GM12801 (cell line): ENCODE measurements at regions not wholly inside any gene's neighbourhood (a gene's known extent, or its start where the extent isn't known, plus 50 kb on each side); places are given as distances from the start of the nearest gene placed in this dataset.

Experiments used
- CTCF ChIP-seq: IDR thresholded peaks from one replicate; pipeline ENCODE4 v1.5.1; 2011; ENCODE audit warnings: control low read depth; ENCODE audit not compliant: insufficient read length; ENCODE audit errors: extremely low read depth

DNA sequence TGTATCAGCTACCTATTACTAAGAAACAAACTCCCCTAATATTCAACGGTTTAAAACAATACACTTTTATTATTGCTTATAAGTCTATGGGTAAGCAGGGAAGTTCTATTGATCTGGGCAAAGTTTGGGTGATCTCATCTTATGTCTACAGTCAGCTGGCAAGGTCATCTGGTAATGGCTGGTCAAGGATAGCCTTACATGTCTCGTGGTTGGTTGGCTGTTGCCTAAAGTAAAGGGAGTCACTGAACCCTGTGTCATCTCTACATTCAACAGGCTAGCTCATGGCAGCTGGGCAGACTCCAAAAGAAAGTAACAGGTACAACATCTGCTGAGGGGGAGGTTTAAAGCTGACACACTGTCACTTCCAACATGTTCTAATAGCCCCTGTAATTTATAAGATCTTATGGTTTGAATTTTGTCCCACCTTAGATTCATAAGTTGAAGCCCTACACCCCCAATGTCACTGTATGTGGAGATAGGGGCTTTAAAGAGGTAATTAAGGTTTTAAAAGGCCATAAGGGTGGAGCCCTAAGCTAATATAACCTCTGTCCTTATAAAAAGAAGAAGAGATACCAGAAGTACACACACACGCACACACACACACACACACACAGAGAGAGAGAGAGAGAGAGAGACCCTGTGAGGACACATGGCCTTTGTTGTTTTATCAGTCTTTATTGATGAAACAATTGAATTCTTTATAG lies 419.1 kb downstream of the NPIPA8 start:
- no peak for TF ChIP-seq CTCF

GRCh38 chr16:17915791-17916190 lies 420.7 kb downstream of the NPIPA8 start:
- no peak for TF ChIP-seq CTCF

DNA sequence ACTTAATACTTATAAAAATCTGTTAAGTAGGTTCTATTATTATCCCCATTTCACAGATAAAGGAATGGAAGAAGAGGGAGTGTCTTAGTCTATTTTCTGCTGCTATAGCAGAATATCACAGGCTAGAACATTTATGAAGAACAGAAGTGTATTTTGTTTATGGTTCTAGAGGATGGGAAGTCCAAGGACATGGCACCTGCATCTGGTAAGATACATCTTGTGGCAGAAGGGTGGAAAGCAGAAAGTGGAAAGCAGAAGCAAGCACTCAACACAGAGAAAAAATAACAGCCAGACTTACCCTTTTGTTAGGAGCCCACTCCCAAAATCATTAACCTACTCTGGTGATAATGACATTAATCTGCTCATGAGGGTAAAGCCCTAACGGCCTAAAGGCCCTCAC lies 422.4 kb downstream of the NPIPA8 start:
- no peak for TF ChIP-seq CTCF

GRCh38 chr16:17901309-17901708 lies 430.5 kb upstream of the XYLT1 start:
- no peak for TF ChIP-seq CTCF

- no peak for TF ChIP-seq CTCF
Measured at GRCh38 chr16:17899141-17899540, 428.4 kb upstream of the XYLT1 start.

DNA sequence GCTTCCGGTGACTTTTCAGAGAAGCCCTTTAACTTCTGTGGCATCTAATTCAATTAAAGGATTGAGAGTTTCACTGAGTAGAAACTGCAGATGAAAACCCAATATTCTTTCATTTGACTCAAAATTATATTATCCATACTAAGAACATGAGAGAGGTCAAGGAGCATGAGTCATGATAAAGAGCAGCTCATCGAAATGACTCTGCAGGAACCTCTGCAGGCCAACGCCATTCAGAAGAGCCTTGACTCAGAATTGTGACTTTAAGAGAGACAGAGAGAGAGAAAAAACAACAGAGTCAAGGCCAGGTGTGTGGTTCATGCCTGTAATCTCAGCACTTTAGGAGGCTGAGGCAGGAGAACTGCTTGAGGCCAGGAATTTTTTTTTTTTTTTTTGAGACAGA lies 417.2 kb upstream of the XYLT1 start:
- TF ChIP-seq CTCF = no peak

DNA sequence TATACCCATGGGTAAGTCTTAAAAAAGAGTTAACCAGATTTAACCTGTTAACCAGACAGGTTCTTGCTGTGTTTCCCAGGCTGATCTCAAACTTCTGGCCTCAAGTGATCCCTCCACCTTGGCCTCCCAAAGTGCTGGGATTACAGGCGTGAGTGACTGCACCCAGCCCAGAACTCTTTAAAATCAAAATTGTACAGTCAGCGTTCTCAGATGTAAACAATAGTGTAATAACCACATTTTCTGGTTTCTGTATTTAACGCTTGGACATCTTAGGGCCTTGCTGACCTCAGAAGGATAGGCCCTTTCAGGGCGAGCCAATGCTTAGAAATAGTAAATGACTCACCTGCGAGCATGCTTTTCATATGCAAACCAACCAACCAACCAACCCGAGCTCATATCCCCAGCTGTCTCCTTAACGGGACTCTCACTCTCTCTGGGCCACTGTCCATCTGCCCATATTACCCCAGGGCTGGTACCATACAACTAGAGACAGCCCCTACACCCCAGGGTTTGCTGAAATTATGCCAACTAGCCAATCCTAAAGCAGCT lies 415.0 kb upstream of the XYLT1 start:
- no peak for TF ChIP-seq CTCF
